Activated CD4-positive, alpha-beta T cell treated with anti-CD3 and anti-CD28 coated beads for 4 hours (primary cell): ENCODE measurements at regions not wholly inside any gene's neighbourhood (a gene's known extent, or its start where the extent isn't known, plus 50 kb on each side); places are given as distances from the start of the nearest gene placed in this dataset.

Experiments used
- DNase-seq, 2 donors: peaks; one replicate each; pipeline ENCODE4 v3.0.0-alpha.2; 2020

GRCh38 chr9:107650995-107651394 lies 161.4 kb upstream of the KLF4 start:
- no peak for DNase-seq

- DNase-seq, result no peak
Observed at GRCh38 chr9:107650321-107650720, 160.8 kb upstream of the KLF4 start.

GRCh38 chr9:107648153-107648715 lies 158.7 kb upstream of the KLF4 start:
- DNase-seq, result no peak

- DNase-seq, result no peak
Observed at GRCh38 chr9:107647611-107648010, 158.0 kb upstream of the KLF4 start.

- DNase-seq, result no peak
Observed at GRCh38 chr9:107647141-107647540, 157.6 kb upstream of the KLF4 start.

- no peak for DNase-seq
Observed at GRCh38 chr9:107645464-107645833, 155.9 kb upstream of the KLF4 start.

GRCh38 chr9:107644733-107645463 lies 155.3 kb upstream of the KLF4 start:
- DNase-seq, result no peak

GRCh38 chr9:107639426-107639825 lies 149.9 kb upstream of the KLF4 start:
- DNase-seq, result no peak

GRCh38 chr9:107638521-107639310 lies 149.1 kb upstream of the KLF4 start:
- DNase-seq, result no peak

- no peak for DNase-seq
Observed at GRCh38 chr9:107637421-107638420, 148.2 kb upstream of the KLF4 start.

- DNase-seq, result no peak
Observed at GRCh38 chr9:107636571-107637381, 147.2 kb upstream of the KLF4 start.

- DNase-seq, result no peak
Observed at GRCh38 chr9:107635803-107636174, 146.2 kb upstream of the KLF4 start.

- no peak for DNase-seq
Observed at GRCh38 chr9:107635101-107635802, 145.7 kb upstream of the KLF4 start.

- DNase-seq, result no peak
Observed at GRCh38 chr9:107633406-107633805, 143.8 kb upstream of the KLF4 start.

- no peak for DNase-seq
Observed at GRCh38 chr9:107632661-107633060, 143.1 kb upstream of the KLF4 start.

- DNase-seq, result no peak
Observed at GRCh38 chr9:107632216-107632615, 142.6 kb upstream of the KLF4 start.

GRCh38 chr9:107631788-107632187 lies 142.2 kb upstream of the KLF4 start:
- no peak for DNase-seq

- DNase-seq, result no peak
Observed at GRCh38 chr9:107630156-107630555, 140.6 kb upstream of the KLF4 start.

- DNase-seq, result no peak
Observed at GRCh38 chr9:107628444-107628843, 138.9 kb upstream of the KLF4 start.

- DNase-seq, result no peak
Observed at GRCh38 chr9:107627781-107628180, 138.2 kb upstream of the KLF4 start.

GRCh38 chr9:107626118-107626517 lies 136.5 kb upstream of the KLF4 start:
- DNase-seq, result no peak
